HEK293T (cell line): ENCODE measurements at regions not wholly inside any gene's neighbourhood (a gene's known extent, or its start where the extent isn't known, plus 50 kb on each side); places are given as distances from the start of the nearest gene placed in this dataset.

ENCODE experiments used
- CTCF ChIA-PET: fragments of 350-600 bp; formaldehyde crosslinking; extraction: SDS; loops from one replicate; lab custom pipeline; 2021; ENCODE audit warnings: antibody characterized with exemption, inconsistent platforms; lab: Yijun Ruan, JAX
- POLR2A ChIA-PET: fragments of 350-600 bp; formaldehyde crosslinking; extraction: SDS; loops from one replicate; lab custom pipeline; 2020; ENCODE audit warnings: antibody characterized with exemption, inconsistent platforms; lab: Yijun Ruan, JAX
- DNase-seq: peaks from one replicate; pipeline ENCODE4 v3.0.0; 2012; ENCODE audit warnings: mixed read lengths; ENCODE audit errors: extremely low spot score
- ARNT ChIP-seq: fragments of 450-650 bp; IDR thresholded peaks from 2 replicates; pipeline ENCODE4 v1.6.1; 2017; ENCODE audit warnings: mild to moderate bottlenecking
- BHLHE40 ChIP-seq: fragments of 450-650 bp; IDR thresholded peaks from 2 replicates; pipeline ENCODE4 v1.6.1; 2016; ENCODE audit warnings: mild to moderate bottlenecking, moderate library complexity, borderline replicate concordance
- CTBP1 ChIP-seq: fragments of 450-650 bp; IDR thresholded peaks from 2 replicates; pipeline ENCODE4 v1.6.1; 2016; ENCODE audit warnings: borderline replicate concordance
- ELF4 ChIP-seq: fragments of 450-650 bp; IDR thresholded peaks from 2 replicates; pipeline ENCODE4 v1.6.1; 2017; ENCODE audit warnings: antibody characterized with exemption
- FOXA1 ChIP-seq: fragments of 450-650 bp; IDR thresholded peaks from 2 replicates; pipeline ENCODE4 v1.6.1; 2016; ENCODE audit warnings: mild to moderate bottlenecking
- FOXK2 ChIP-seq: fragments of 450-650 bp; IDR thresholded peaks from 2 replicates; pipeline ENCODE4 v1.6.1; 2016; ENCODE audit warnings: mild to moderate bottlenecking
- FOXM1 ChIP-seq: fragments of 450-650 bp; IDR thresholded peaks from 2 replicates; pipeline ENCODE4 v1.6.1; 2017; ENCODE audit warnings: mild to moderate bottlenecking, borderline replicate concordance
- HDGF ChIP-seq: fragments of 450-650 bp; IDR thresholded peaks from 2 replicates; pipeline ENCODE4 v1.6.1; 2017; ENCODE audit warnings: antibody characterized with exemption, borderline replicate concordance
- L3MBTL2 ChIP-seq: fragments of 450-650 bp; conservative IDR thresholded peaks from 2 replicates; pipeline ENCODE4 v1.6.1; 2016; ENCODE audit warnings: mild to moderate bottlenecking
- LEF1 ChIP-seq: fragments of 450-650 bp; IDR thresholded peaks from 2 replicates; pipeline ENCODE4 v1.6.1; 2017; ENCODE audit warnings: mild to moderate bottlenecking, borderline replicate concordance
- NFRKB ChIP-seq: fragments of 450-650 bp; IDR thresholded peaks from 2 replicates; pipeline ENCODE4 v1.6.1; 2016; ENCODE audit warnings: mild to moderate bottlenecking, moderate library complexity
- PKNOX1 ChIP-seq: fragments of 450-650 bp; IDR thresholded peaks from 2 replicates; pipeline ENCODE4 v1.6.1; 2016
- SP1 ChIP-seq: fragments of 450-650 bp; IDR thresholded peaks from 2 replicates; pipeline ENCODE4 v1.6.1; 2017
- SUZ12 ChIP-seq: fragments of 450-650 bp; IDR thresholded peaks from 2 replicates; pipeline ENCODE4 v1.6.1; 2016; ENCODE audit warnings: mild to moderate bottlenecking
- TARDBP ChIP-seq: fragments of 450-650 bp; IDR thresholded peaks from 2 replicates; pipeline ENCODE4 v1.6.1; 2016
- ZNF384 ChIP-seq: fragments of 450-650 bp; IDR thresholded peaks from 2 replicates; pipeline ENCODE4 v1.6.1; 2016

GRCh38 chr14:101129521-101130167 lies 226.1 kb upstream of the RTL1 start:
- ChIA-PET CTCF (no interaction called here), POLR2A (no interaction called here)
- TF ChIP-seq SP1 (no peak), CTBP1 (no peak), L3MBTL2 (no peak), PKNOX1 (no peak), HDGF (no peak), BHLHE40 (no peak), FOXK2 (no peak), ELF4 (no peak), ARNT (no peak)
- no peak for DNase-seq

GRCh38 chr14:101130861-101131260 lies 227.3 kb upstream of the RTL1 start:
- TF ChIP-seq NFRKB = no peak
- no peak for TF ChIP-seq FOXA1
- no peak for TF ChIP-seq SUZ12
- no peak for TF ChIP-seq ZNF384
- CTCF ChIA-PET = no interaction called here
- POLR2A ChIA-PET = no interaction called here
- DNase-seq = no peak

GRCh38 chr14:101131451-101131916 lies 228.0 kb upstream of the RTL1 start:
- DNase-seq = no peak
- ChIA-PET POLR2A (no interaction called here), CTCF (no interaction called here)
- TF ChIP-seq ELF4 (no peak), LEF1 (no peak), FOXM1 (no peak), FOXK2 (no peak), HDGF (no peak), NFRKB (no peak), SP1 (no peak), SUZ12 (no peak), CTBP1 (no peak), TARDBP (no peak), BHLHE40 (no peak), PKNOX1 (no peak), ARNT (no peak), L3MBTL2 (no peak), FOXA1 (no peak), ZNF384 (no peak)

GRCh38 chr14:101132051-101132571 lies 228.6 kb upstream of the RTL1 start:
- ChIA-PET POLR2A (no interaction called here), CTCF (no interaction called here)
- no peak for DNase-seq
- TF ChIP-seq LEF1 (no peak), FOXM1 (no peak), BHLHE40 (no peak), SUZ12 (no peak), PKNOX1 (no peak), FOXK2 (no peak), HDGF (no peak), NFRKB (no peak)

- POLR2A ChIA-PET = interaction anchor here (1.0 kb wide), 1 partner anchor 15 kb away, joined by 3 read pairs; no protein-coding TSS in a partner anchor
- TF ChIP-seq ARNT = no peak
- TF ChIP-seq PKNOX1 = no peak
- DNase-seq = no peak
- CTCF ChIA-PET = no interaction called here
These were observed 229.1 kb upstream of the RTL1 start for GRCh38 chr14:101132588-101132987.

- no peak for TF ChIP-seq ARNT
- no peak for TF ChIP-seq SUZ12
- no peak for TF ChIP-seq SP1
- TF ChIP-seq L3MBTL2 = no peak
- no peak for TF ChIP-seq BHLHE40
- no peak for TF ChIP-seq LEF1
- TF ChIP-seq FOXA1 = no peak
- no peak for TF ChIP-seq PKNOX1
- TF ChIP-seq FOXM1 = no peak
- TF ChIP-seq NFRKB = no peak
- no peak for TF ChIP-seq FOXK2
- no peak for DNase-seq
- CTCF ChIA-PET = no interaction called here
- POLR2A ChIA-PET = interaction anchor here (1.0 kb wide), 1 partner anchor 16 kb away, joined by 3 read pairs; no protein-coding TSS in a partner anchor
These were observed 229.5 kb upstream of the RTL1 start for GRCh38 chr14:101133068-101133467.
